NCI-H1092 (cell line): ENCODE measurements at regions not wholly inside any gene's neighbourhood (a gene's known extent, or its start where the extent isn't known, plus 50 kb on each side); places are given as distances from the start of the nearest gene placed in this dataset.

ENCODE experiments used
- DNase-seq: peaks from one replicate; lab custom pipeline; 2025; lab: John Stamatoyannopoulos, UW

DNA sequence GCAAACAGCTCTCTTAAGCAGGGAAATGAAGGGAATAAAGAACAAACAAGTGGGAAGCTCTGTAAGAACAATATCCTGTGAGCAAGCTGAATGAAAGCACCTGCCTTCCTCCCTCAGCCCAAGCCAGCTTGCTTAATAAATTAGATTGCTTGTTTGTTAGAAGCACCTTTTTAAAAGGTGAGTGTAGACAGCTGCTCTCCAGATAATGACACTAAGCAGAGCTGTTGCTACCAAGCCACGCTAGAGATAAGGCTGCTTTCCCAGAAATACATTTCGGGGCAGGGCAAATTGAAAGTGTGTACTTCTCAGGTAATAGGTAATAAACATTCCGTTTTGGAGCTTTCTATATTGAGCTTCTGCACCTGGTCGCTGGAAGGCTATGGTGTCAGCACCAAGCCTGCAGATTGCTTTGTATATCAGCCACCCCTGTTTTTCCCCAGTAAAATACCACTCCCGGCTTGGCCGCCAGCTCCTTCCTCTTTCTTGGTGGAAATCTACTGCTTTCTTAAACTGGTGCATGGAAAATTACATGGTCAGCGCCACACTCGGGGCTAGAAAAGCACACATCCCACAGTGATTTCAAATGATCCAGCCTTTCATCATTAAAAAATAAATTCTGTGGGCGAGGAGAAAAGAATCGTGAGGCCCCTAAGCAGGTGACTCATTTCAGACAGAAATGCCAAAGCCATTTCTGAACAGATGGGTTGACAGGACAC, 151.3 kb downstream of the ETS2 start:
- DNase-seq = peak; percentile 97

DNA sequence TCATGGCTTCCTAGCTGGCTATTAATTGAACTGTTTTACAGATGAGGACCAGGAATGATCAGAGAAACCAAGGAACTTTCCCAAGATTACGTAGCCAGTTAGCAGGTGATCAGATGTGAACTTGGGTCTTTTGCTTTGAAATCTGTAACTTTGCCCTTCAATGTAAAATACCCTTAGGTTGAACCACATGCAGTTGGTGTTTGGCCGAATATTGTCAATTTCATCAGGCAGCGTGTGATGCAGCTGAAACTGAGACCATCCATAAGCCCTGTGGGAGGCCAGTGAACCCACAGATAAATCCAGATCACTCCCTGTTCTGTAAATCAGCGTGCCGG, 150.8 kb downstream of the ETS2 start:
- no peak for DNase-seq

DNA sequence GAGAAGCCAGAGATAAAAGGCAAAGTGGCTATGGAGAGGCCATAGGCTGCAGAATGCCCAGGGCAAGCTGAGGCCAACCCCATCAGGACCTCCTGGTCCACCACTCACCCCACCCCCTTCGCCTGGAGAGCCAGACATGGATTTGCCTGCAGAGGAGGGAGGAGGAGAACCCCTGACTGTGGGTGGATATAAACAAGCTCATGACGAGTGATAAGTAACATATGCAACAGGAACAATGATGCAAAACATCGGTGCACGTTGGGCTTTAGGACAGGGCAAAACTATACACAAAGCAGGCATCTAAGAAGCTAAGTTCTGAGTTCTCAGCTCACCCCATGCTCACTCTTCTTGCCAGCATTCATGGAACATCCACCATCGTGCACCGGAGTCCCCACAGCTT, 150.3 kb downstream of the ETS2 start:
- no peak for DNase-seq

DNA sequence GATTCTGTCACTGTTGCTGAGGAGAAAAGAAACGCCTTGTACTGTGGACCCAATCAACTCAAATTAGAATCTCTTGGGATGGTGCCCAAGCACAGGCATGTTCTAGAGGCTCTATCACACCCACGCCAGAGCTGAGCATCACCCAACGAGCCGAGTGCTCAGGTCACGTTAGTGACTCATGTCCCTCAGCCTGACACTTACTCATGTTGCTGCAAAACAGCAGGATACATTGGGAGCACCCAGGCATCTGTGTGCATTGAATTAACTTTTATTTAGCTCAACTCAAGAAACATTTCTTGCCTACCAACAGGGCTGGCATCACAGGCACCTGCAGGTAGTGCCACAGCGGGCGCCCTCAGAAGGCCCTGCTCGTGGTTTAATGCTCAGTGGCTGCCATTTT, 149.8 kb downstream of the ETS2 start:
- no peak for DNase-seq

DNA sequence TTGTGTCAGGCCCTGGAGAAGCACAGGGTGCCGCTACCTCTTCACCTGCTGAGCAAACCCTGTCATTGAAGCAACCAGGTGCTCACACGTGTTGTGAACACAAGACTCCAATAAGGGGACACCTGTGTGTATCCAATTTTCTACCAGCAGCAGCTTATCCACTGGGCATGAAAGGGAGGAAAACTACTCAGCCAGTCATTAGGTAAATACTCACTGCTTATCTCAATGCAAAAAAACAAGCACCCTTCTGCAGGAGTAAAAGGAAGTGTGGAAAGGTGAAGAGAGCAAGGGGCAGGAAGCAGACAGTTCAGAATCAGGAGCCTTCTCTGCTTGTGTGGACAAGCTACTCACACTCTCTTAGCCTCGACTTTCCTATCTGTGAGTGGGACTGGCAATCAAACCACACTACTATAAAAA, 148.9 kb downstream of the ETS2 start:
- peak; percentile 53 for DNase-seq

DNA sequence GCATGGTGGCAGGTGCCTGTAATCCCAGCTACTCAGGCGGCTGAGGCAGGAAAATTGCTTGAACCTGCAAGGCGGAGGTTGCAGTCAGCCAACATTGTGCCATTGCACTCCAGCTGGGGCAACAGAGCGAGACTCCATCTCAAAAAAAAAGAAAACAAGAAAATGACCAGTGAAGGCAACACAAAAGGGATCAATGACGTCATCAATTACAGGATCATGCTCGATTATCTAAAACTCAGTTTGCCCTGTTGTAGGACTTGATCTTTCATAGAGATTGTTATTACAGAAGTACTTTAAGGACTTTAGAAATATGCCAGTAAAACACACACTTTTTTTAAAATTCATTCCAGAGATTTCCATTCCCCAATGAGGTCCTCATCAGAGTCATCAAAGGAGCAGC, 147.8 kb downstream of the ETS2 start:
- no peak for DNase-seq

DNA sequence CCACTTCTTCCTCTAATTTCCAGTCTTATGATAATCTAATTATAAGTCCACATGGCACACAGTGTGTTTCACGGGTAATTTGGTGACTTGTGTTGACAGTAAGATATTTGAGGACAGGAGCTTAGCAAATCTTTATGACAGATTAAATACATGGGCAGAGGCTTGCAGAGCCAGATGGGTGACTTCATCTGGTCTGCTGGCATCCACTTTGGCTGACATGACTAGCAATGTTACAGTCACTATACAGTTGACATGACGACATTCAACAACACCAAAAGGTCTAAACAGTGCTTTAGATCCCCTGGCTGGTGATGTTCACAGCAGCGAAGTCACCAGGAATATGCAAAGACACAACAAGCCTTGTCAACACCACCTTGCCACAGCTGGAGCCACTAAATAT, 147.2 kb downstream of the ETS2 start:
- DNase-seq = no peak

DNA sequence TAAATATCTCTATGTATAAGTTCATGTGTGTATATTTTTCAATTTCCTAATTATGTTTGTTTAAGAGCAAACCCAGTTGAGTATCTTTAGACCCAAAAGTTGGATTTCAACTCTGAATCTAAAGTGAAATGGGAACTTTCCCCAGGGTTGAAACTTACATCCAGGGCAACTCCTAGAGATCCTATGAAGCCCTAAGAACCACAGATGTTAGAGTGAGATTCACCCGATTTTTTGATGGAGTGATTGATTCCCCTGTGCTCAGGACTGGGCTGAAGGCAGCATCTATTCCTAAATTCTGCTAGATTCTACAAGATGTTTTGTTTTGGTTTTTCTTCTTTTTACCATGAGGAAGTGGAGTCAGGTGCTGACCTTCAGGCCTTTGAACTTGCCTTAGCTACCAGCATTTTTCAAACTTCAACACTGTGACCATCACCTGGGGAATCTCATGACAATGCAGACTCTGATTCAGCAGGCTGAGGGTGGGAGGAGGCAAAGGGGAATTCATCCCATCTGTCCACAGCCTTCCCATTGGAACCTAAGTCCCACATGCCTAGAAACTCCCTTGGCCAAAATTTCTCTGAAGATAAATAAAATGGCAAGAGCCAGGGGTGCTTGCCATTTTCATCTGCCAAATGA, 145.5 kb downstream of the ETS2 start:
- DNase-seq = no peak

DNA sequence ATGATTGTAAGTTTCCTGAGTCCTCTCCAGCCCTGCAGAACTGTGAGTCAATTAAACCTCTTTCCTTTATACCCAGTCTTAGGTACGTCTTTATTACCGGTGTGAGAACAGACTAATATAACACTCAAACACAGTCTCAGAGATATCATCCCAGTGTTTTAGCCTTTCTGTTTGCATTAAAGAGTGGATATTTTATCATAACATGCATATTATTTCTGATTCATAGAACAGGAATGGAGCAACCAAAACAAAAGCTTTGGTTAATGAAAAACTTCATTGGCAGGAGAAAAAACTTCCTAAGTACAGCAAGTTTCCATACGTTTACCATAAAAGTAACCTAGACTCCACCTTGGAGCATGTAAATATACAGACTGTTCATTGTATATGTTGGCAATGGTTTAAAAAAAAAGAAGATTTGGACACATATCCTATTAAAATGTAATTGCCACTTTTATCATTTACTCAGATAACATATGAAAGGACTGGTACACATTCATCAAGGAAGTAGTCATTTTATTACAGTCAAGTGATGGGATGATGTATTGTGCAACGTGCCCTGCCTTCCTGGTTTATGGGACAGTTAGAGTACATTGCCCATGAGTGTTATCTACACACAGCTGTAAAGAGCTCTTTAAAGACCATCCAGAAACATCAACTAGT, 144.8 kb downstream of the ETS2 start:
- DNase-seq = no peak

DNA sequence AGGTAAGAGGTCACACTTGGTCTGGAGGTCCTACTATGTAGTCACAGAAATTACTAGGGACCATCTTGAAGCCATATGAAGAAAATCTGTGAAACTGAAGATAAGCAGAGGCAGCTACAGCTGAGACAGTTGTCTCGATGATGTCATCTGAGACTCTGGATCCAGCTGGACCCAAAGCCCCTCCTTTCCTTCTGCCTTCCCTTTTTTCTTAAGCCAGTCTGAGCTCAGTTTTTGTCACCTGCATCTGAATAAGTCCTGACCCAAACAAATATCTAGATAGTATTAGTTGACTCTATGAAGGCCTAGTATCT, 143.3 kb downstream of the ETS2 start:
- DNase-seq = no peak

DNA sequence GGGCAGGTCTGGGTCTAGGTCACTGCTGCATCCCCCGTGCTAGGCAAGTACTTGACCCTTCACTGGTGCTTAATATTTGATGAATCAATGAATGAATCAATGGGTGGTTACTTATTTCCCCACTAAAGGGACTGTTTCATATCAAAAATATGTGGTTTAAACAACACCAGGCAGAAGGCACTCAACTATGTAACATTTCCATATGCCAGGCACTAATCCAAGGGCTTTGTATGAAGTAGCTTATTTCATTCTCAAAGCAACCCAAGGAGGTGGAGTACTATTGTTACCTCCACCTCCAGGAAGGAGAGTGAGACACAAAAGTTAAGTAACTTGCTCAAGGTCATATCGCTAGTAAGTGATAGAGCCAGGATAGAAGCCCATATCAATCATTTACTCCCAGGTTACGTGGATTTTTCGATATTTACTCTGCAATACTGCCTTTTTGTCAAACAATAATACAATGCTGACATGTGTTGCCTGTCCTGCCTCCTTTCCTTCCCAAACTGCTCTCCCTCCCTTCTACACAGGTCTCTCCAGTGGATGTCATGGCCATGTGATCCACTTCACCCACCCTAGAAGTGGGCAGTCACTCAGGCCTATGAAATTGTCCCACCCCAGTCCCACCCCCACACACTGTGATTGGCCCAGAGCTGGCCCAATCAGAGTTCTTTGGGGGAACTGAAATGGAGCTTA, 142.8 kb downstream of the ETS2 start:
- DNase-seq = no peak

DNA sequence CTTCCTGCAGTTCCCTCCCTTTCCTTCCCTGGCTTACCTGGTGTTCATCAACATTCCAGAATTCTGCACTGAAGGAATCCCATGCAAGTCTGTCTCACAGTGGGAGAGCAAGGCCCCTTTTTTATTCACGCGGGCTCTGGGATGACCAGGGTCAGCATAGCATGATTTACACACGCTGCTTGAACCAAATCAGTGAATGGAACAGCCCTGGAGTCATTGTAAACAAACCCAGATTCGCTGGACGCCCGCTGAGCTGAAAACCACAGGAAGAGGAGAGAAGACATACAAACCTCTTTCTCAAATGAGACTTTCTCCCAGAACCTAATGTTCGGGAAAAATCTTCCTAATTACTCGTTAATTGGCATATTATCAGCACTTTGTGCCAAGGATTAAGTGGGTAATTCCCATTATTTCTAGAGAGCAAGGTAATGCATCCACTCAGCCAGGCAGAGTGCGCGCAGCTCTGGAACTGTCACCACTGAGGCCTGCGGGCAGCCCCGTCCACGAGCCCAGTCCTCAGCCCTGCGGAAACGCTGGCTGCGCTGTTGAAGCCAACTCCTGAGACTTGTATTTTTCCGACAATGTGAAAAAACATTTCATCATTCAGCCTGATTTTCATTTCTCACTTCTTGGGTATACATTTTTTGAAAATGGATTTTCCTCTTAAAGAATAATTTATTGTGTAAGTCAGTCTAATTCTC, 140.0 kb downstream of the ETS2 start:
- DNase-seq = no peak

DNA sequence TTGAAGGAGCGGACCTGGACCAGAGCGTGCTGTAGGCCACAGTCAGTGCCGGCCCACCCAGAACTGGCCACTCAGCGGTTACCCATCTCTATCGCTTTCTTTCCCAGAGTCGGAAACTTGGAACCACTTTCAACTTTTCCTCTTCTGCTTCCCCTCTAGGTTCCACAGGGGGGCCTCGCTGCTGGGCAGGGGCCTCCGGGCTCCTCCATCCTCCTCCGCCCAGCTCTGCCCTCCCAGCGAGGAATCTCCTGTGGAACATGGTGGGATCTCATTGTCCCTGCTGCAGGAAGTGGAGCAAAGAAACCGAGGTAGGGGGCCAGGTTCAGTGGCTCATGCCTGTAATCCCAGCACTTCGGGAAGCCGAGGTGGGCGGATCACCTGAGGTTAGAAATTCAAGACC, 139.2 kb downstream of the ETS2 start:
- DNase-seq = no peak

DNA sequence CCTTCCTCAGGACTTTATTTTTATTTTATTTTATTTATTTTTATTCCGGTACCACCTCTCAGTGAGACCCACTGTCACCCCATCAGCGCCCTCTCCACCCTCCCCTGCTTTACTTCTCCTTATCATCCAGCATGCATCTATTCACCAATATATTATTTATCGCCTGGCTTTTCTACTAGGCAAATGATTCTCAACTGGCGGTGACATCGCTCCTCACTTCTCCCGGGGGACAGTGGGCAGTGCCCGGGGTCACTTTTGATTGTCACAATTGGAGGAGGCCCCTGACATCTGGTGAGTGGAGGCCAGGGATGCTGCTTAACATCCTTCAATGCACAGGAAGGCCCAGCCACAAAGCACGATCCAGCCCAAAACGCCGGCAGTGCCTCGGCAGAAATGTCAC, 138.7 kb downstream of the ETS2 start:
- no peak for DNase-seq

DNA sequence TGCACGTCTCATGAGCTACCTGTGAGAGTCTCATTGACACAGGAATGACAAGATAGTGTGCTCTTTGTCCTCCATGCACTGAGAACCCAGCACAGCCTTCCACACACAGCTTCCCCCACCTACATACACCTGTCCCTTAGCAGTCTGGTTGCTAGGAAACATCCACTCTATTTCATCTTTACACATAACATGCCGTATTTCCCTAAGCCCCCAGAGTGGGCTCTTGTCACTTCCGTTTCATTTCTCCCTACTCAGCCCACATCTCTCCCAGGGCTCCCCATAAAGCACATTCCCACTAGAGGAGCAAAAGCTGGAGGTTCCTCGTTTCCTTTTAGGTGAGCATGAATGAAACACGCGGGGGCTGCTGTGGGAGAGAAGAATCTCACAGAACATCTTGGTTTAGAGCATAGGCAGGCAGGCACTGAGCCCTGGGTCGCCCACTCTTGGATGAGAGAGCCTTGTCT, 137.1 kb downstream of the ETS2 start:
- peak; percentile 75 for DNase-seq

DNA sequence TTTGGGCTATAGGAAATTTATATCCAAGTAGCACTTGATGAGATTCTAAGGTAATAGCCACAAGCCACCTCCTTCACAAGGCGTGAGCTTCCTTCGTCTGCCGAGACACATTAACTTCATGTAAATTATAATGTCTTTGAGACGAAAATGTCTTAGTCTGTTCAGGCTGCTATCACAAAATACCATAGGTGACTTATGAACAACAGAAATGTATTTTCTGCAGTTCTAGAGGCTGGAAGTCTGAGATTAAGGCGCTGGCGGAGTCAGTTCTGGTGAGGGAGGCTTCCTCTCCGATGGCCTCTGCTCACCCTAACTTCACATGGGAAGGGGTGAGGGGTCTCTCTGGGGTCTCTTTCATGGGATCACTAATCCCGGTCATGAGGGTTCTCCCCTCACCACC, 133.0 kb downstream of the ETS2 start:
- no peak for DNase-seq

DNA sequence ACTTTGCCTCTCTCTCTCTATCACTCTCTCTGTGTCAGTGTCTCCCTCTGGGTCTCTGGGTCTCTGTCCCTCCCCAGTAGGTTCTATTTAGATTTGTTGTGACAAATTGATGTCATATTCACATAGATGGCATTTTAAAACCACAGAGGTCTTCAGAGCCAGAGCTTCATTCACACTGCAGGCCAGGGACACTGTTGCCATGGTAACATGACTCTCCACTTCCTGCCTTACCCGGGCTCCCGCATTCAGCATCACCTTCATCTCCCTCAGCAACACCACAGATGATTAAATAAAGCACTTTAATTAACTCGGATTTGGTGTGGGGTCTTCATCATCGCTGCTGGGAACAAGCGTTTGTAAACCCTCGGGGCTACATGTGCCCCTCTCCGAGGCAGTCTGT, 132.6 kb downstream of the ETS2 start:
- DNase-seq = peak; percentile 66

DNA sequence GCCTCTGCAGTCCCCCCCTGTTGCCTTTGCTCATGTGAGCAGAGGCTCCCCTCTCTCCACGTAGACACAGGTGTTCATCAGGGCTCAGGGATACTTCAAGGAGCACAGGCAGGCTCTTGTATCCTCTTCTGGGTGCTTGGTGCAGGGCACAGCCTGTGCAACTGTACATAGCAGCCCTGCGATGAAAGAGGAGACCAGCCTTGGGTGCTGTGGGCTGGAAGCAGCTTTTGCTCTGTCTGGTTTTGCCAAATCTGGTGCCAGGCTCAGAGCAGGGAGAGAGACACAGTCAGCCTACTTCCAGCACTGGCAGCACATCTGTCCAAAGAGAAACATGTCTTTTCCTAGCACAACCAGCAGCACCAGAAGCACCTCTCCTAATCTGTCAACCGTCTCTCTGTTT, 132.1 kb downstream of the ETS2 start:
- no peak for DNase-seq

DNA sequence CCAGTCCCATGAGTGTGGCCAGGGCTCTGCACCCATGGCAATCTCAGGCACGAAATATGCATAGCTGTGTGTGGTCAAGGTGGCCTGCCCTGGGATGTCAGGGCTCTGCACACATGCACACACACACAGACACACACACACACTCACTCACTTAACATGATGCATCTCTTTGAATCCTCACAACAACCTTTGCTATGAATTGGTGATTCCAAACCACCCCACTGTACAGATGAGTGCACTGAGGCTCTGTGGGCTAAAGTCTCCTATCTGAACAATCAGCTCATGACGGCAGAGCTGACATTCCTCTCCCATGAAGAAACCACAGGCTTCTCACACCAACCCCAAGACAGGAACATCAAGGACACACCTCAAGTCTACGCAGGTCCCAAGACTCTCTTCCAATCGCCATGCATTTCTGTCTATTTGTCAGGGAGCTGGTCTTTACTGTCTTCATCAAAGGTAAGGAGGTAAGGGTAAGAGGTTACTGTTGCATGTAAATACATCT, 131.6 kb downstream of the ETS2 start:
- no peak for DNase-seq

DNA sequence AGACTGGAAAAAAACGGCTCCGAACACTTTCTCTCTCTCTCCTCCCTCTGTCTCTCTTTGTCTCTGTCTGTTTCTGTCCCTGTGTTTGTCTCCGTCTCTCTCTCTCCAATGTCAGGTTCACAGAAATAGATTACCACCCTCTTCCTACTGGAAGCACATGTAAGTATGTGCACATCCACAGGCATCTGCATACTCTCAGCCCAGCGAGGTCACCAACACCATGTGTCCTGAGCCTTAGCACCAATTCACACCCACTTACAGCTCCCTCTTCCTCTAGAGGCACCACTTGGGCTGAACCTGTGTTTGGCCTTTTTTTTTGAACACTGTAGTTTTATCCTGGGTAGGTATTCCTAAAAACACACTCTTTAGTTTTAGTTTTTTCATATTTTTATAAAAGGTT, 130.5 kb downstream of the ETS2 start:
- no peak for DNase-seq

DNA sequence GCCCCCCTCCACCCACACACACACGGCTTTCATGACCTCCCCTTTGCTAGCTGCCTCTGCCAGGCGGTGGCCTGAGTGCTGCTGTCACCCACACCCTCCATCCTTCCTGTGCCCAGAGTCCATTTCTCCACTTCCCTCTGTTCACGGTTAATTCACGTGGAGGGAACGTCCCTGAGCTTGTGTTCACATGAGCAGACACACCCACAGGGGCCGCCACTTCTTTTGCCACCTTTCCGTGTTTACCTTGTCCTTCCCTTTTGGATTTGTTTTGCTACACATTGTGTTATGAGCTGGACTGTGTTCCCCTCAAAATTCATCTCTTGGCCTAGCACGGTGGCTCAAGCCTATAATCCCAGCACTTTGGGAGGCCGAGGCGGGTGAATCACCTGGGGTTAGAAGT, 128.0 kb downstream of the ETS2 start:
- DNase-seq = no peak

DNA sequence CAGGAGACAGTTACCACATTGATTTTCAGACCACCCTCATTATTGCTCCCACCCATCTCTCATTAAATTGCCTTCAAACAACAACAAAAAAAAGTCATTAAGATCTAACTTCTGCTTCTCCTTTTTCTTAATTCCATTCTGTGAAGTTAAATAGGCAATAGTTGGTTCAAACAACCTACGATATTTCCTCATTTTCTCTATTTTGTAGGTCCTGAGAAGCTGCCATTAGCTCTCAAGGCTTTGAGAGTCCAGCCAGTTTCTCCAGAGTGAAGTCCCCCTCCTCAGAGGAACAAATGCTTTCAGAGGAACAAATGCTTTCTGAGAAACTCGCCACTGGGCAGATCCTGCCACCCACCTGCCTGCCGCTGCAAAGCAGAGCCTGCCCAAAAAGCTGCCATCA, 125.6 kb downstream of the ETS2 start:
- DNase-seq = no peak
